Neutrophil (primary cell): ENCODE measurements at regions not wholly inside any gene's neighbourhood (a gene's known extent, or its start where the extent isn't known, plus 50 kb on each side); places are given as distances from the start of the nearest gene placed in this dataset.

Experiments
- H3K27ac ChIP-seq: fragments of 200-600 bp; sonication (generic); 2 replicates; pipeline ENCODE4 v1.5.1; 2016; ENCODE audit warnings: mild to moderate bottlenecking, moderate library complexity
- H3K27me3 ChIP-seq: fragments of 200-600 bp; sonication (generic); 2 replicates; pipeline ENCODE4 v1.6.0; 2016; ENCODE audit warnings: mild to moderate bottlenecking
- H3K36me3 ChIP-seq: fragments of 200-600 bp; sonication (generic); 2 replicates; pipeline ENCODE4 v1.5.1; 2017
- H3K4me1 ChIP-seq, 2 experiments: fragments of 200-600 bp in 1 of 2; sonication (generic) in 1 of 2; 1 replicate in 1 of 2; 2 replicates in 1 of 2; pipeline versions ENCODE4 v1.5.1 to v1.6.1; 2013 to 2016; ENCODE audit warnings: low read depth in 1 of 2, low read length in 1 of 2, mild to moderate bottlenecking in 1 of 2, moderate library complexity in 1 of 2; ENCODE audit not compliant: control insufficient read depth in 1 of 2, insufficient read depth in 1 of 2
- H3K4me3 ChIP-seq, 2 experiments: fragments of 200-600 bp in 1 of 2; sonication (generic) in 1 of 2; 1 replicate in 1 of 2; 2 replicates in 1 of 2; pipeline ENCODE4 v1.5.1; 2013 to 2016; ENCODE audit warnings: low read depth in 1 of 2, low read length in 1 of 2, mild to moderate bottlenecking in 1 of 2, moderate library complexity in 1 of 2
- H3K9me3 ChIP-seq: fragments of 200-600 bp; sonication (generic); 2 replicates; pipeline ENCODE4 v1.5.1; 2016
- CTCF ChIP-seq: fragments of 200-600 bp; sonication (generic); IDR thresholded peaks from 2 replicates; pipeline ENCODE4 v1.5.1; 2016; ENCODE audit warnings: antibody characterized with exemption

- no peak for TF ChIP-seq CTCF
- Histone ChIP-seq H3K36me3 (no peaks in the 10 kb centered on the region), H3K9me3 (no peaks in the 10 kb centered on the region), H3K4me3 (no peak overlapping the region), H3K27ac (no peak overlapping the region), H3K27me3 (no peaks in the 10 kb centered on the region), H3K4me1 (no peaks in the 10 kb centered on the region)
Measured at GRCh38 chr10:8986975-8987374, 932.5 kb downstream of the GATA3 start.

- H3K27me3 ChIP-seq, result no peaks in the 10 kb centered on the region
Measured at GRCh38 chr10:8987712-8988111, 933.2 kb downstream of the GATA3 start.

GRCh38 chr10:8990280-8990987, 935.9 kb downstream of the GATA3 start:
- Histone ChIP-seq H3K4me1 (no peaks in the 10 kb centered on the region), H3K9me3 (no peaks in the 10 kb centered on the region), H3K27ac (no peak overlapping the region), H3K4me3 (no peak overlapping the region), H3K27me3 (no peaks in the 10 kb centered on the region), H3K36me3 (no peaks in the 10 kb centered on the region)
- no peak for TF ChIP-seq CTCF

More at GRCh38 chr10:8987712-8988111, 933.2 kb downstream of the GATA3 start:
- Histone ChIP-seq H3K27ac (no peak overlapping the region), H3K36me3 (no peaks in the 10 kb centered on the region), H3K4me3 (no peak overlapping the region), H3K9me3 (no peaks in the 10 kb centered on the region), H3K4me1 (no peaks in the 10 kb centered on the region)
- TF ChIP-seq CTCF, result no peak

GRCh38 chr10:8992009-8992408, 937.5 kb downstream of the GATA3 start:
- Histone ChIP-seq H3K4me1 (no peaks in the 10 kb centered on the region), H3K27ac (no peak overlapping the region), H3K27me3 (no peaks in the 10 kb centered on the region), H3K9me3 (no peaks in the 10 kb centered on the region), H3K4me3 (no peak overlapping the region), H3K36me3 (no peaks in the 10 kb centered on the region)
- no peak for TF ChIP-seq CTCF

- H3K36me3 ChIP-seq, result no peaks in the 10 kb centered on the region
- H3K4me1 ChIP-seq, result no peaks in the 10 kb centered on the region
- no peak overlapping the region for H3K4me3 ChIP-seq
- no peaks in the 10 kb centered on the region for H3K27me3 ChIP-seq
- H3K27ac ChIP-seq, result no peak overlapping the region
- no peak for TF ChIP-seq CTCF
- no peaks in the 10 kb centered on the region for H3K9me3 ChIP-seq
Measured at GRCh38 chr10:8993864-8994263, 939.4 kb downstream of the GATA3 start.
